ENCODE measurements at regions not wholly inside any gene's neighbourhood (a gene's known extent, or its start where the extent isn't known, plus 50 kb on each side); places are given as distances from the start of the nearest gene placed in this dataset.

DNA sequence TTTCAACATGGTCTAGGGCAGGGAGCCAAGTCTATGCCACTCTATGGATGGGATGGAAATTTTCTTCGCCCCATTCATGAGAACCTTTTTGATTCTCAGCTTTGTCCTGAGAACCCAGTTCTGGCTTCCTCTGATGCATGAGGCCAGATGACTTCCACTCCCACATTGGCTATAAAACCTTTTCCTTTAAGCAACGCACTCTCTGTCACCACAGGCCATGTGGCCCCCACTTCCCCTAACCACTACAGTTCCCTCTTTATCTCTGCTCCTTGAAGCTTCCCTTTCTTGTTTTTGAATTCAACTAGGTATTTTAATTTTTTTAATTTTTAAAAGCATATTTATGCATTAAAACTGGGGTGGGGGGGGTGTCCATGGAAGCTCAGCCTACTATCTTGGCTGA, 401.3 kb downstream of the ENC1 start:
- TF ChIP-seq TAF1 (IDR thresholded peaks at IDR 0.05; ENCODE audit: low read depth, low read length): no peak
- TF ChIP-seq POLR2A (IDR thresholded peaks at IDR 0.05; ENCODE audit: low read depth, low read length): no peak
- no peak for TF ChIP-seq POLR2AphosphoS5 (IDR thresholded peaks at IDR 0.05; ENCODE audit: low read depth, low read length)
- no peak for TF ChIP-seq POU2F2 (IDR thresholded peaks at IDR 0.05; ENCODE audit: low read depth, low read length)

Data from GM12891 (cell line).